ENCODE measurements at regions not wholly inside any gene's neighbourhood (a gene's known extent, or its start where the extent isn't known, plus 50 kb on each side); places are given as distances from the start of the nearest gene placed in this dataset.

DNA sequence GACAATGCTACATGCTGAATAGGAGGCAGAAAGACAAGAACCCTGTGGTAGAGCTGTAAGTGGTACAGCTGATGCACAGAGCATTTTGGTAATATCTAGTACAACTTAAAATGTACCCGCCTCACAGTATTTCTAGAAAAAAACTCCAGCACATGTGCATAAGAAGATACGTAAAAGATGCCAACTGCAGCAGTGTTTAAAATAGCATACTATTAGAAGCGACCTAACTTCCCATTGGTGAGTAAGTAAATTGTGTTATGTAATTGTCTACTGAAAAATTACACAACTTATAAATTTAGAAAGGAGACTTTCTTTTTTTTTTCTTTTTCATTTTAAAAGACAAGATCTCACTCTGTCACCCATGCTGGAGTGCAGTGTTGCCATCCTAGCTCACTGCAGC, 114.3 kb upstream of the CAND1 start:
- H3K27ac ChIP-seq, result no peak overlapping the region
- TF ChIP-seq, protein P1, sequence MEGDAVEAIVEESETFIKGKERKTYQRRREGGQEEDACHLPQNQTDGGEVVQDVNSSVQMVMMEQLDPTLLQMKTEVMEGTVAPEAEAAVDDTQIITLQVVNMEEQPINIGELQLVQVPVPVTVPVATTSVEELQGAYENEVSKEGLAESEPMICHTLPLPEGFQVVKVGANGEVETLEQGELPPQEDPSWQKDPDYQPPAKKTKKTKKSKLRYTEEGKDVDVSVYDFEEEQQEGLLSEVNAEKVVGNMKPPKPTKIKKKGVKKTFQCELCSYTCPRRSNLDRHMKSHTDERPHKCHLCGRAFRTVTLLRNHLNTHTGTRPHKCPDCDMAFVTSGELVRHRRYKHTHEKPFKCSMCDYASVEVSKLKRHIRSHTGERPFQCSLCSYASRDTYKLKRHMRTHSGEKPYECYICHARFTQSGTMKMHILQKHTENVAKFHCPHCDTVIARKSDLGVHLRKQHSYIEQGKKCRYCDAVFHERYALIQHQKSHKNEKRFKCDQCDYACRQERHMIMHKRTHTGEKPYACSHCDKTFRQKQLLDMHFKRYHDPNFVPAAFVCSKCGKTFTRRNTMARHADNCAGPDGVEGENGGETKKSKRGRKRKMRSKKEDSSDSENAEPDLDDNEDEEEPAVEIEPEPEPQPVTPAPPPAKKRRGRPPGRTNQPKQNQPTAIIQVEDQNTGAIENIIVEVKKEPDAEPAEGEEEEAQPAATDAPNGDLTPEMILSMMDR (IDR thresholded peaks at IDR 0.05; ENCODE audit: low read depth, low read length, missing control alignments), result no peak
- no peak for DNase-seq
- no peak overlapping the region for H3K4me3 ChIP-seq (ENCODE audit: low read depth, low read length)
- in situ Hi-C loops (cut with HindIII; ENCODE audit: low pct_ligation_motif_present, low sequenced_read_pairs), result no loop called here
- H3K36me3 ChIP-seq (replicated peaks), result no peaks in the 10 kb centered on the region
- no peaks in the 10 kb centered on the region for H3K27me3 ChIP-seq (replicated peaks)

DNA sequence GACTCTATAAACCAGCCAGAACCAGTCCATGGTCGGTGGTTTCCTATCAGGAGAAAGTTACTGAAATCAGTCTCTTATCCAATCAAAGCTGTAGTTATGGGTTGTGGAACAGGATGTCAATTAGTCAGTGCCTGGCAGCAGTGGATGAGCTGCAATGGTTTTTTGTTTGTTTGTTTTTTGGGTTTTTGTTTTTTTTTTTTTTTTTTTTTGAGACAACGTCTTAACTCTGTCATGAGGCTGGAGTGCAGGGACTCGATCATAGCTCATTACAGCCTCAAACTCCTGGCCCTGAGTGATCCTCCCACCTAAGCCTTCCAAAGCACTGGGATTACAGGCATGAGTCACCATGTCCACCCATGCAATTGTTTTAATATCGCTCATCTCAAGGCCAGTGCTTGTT, 113.3 kb upstream of the CAND1 start:
- TF ChIP-seq, protein P1 (IDR thresholded peaks at IDR 0.05; ENCODE audit: low read depth, low read length, missing control alignments), result no peak
- DNase-seq, result peak; percentile 24
- in situ Hi-C loops (cut with HindIII; ENCODE audit: low pct_ligation_motif_present, low sequenced_read_pairs), result no loop called here
- no peak overlapping the region for H3K4me3 ChIP-seq (ENCODE audit: low read depth, low read length)
- no peak overlapping the region for H3K27ac ChIP-seq
- H3K27me3 ChIP-seq (replicated peaks), result no peaks in the 10 kb centered on the region
- no peaks in the 10 kb centered on the region for H3K36me3 ChIP-seq (replicated peaks)

DNA sequence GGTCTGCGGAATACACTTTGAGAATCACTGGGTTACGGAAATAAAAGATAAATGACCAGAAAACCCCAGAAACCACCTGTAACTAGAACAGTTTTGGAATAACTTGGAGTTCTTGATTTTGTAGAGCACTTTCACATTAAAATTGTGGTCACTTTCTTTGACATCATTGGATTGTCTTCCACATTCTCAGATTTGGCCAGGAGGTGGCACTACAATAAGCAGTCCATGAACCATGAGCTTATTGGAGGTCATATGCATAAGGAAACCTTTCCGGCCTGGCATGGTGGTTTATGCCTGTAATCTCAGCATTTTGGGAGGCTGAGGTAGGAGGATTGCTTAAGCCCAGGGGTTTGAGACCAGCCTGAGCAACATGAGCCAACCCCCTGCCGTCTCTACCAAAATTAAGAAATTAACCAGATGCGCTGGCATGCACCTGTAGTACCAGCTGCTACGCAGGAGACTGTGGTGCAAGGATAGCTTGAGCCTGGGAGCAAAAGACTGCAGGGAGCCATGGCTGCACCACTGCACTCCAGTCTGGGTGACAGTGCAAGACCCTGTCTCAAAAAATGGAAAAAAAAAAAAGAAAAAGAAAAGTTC, 107.7 kb upstream of the CAND1 start:
- Histone ChIP-seq H3K36me3 (replicated peaks) (no peaks in the 10 kb centered on the region), H3K4me3 (ENCODE audit: low read depth, low read length) (no peak overlapping the region), H3K27ac (no peak overlapping the region), H3K27me3 (replicated peaks) (no peaks in the 10 kb centered on the region)
- TF ChIP-seq, protein P1 (IDR thresholded peaks at IDR 0.05; ENCODE audit: low read depth, low read length, missing control alignments), result peak; percentile 66
- in situ Hi-C loops (cut with HindIII; ENCODE audit: low pct_ligation_motif_present, low sequenced_read_pairs), result no loop called here
- DNase-seq, result peak; percentile 62

DNA sequence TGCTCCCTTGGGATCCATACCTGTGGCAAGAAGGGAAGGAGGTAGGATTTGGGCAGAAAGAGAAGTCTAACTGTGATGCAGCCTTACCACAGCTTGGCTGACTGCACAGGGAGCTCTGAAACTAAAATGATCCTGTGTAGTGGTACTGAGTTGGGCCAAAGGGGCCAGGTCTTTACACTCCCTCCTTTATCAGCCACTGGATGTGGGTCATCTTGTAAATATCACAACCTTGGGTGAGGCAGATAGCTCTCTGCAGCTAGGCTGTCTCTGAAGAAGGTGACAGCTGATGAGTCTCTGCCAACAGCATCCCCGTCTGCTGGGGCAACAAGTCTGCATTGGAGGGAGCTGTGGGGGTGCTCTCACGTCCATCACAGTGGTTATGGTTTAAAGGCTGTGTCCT, 95.9 kb upstream of the CAND1 start:
- Histone ChIP-seq H3K27ac (no peak overlapping the region), H3K36me3 (replicated peaks) (no peaks in the 10 kb centered on the region), H3K27me3 (replicated peaks) (no peaks in the 10 kb centered on the region), H3K4me3 (ENCODE audit: low read depth, low read length) (no peak overlapping the region)
- no peak for DNase-seq
- in situ Hi-C loops (cut with HindIII; ENCODE audit: low pct_ligation_motif_present, low sequenced_read_pairs), result no loop called here
- TF ChIP-seq, protein P1 (IDR thresholded peaks at IDR 0.05; ENCODE audit: low read depth, low read length, missing control alignments), result no peak

DNA sequence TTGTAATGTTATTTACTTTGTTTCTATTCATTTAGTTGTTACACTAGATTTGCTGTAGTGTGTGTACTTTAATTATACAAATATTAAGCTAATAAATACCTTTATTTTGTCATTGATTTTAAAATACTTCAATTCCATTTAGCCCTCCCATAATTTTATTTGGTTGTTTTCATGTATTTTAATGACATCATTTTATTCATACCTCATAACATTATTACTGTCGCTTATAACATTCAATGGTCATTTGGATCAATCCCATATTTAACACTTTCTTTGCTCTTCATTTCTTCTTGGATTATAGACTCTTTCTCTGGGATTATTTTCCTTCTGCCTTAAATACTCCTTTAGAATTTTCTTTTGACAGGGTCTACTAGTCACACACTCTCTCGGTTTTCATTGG, 86.6 kb upstream of the CAND1 start:
- Histone ChIP-seq H3K4me3 (ENCODE audit: low read depth, low read length) (no peak overlapping the region), H3K36me3 (replicated peaks) (no peaks in the 10 kb centered on the region), H3K27ac (no peak overlapping the region), H3K27me3 (replicated peaks) (no peaks in the 10 kb centered on the region)
- no peak for DNase-seq
- in situ Hi-C loops (cut with HindIII; ENCODE audit: low pct_ligation_motif_present, low sequenced_read_pairs), result no loop called here
- TF ChIP-seq, protein P1 (IDR thresholded peaks at IDR 0.05; ENCODE audit: low read depth, low read length, missing control alignments), result no peak

DNA sequence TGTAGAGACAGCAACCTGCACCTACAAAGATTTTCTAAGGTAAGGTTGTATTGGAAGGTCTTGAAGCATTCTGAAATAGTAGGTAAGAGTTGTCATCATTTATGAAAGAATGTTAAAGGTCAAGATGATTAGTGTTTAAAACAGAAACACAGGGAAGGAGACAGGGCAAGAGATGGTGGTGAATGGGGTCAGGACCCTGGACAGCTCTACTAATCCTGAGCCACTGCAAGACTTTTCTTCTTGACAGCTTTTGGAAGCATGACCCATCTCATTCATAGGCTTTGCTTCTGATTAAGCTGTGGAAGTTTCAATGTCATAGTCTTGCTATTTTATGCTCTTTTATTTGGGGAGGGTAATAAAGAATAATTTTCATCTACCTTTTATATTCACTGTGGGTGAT, 75.5 kb upstream of the CAND1 start:
- peak; percentile 42 for DNase-seq
- in situ Hi-C loops (cut with HindIII; ENCODE audit: low pct_ligation_motif_present, low sequenced_read_pairs), result no loop called here
- no peak overlapping the region for H3K27ac ChIP-seq
- TF ChIP-seq, protein P1 (IDR thresholded peaks at IDR 0.05; ENCODE audit: low read depth, low read length, missing control alignments), result no peak
- H3K4me3 ChIP-seq (ENCODE audit: low read depth, low read length), result no peak overlapping the region
- H3K36me3 ChIP-seq (replicated peaks), result no peaks in the 10 kb centered on the region
- no peaks in the 10 kb centered on the region for H3K27me3 ChIP-seq (replicated peaks)

All from brain microvascular endothelial cell (primary cell).